DOHH2 (cell line): ENCODE measurements at regions not wholly inside any gene's neighbourhood (a gene's known extent, or its start where the extent isn't known, plus 50 kb on each side); places are given as distances from the start of the nearest gene placed in this dataset.
"Not testable (repeated sequence)": the region's sequence is repeated elsewhere in the genome, so short reads cannot be mapped to it uniquely, and the experiment has no call there.

Source experiments
- CTCF ChIP-seq: fragments of 200-600 bp; sonication (generic); IDR thresholded peaks from one replicate; pipeline ENCODE4 v1.5.1; 2014; ENCODE audit warnings: antibody characterized with exemption, mild to moderate bottlenecking, low read depth, low read length; ENCODE audit not compliant: poor library complexity, severe bottlenecking
- EZH2phosphoT487 ChIP-seq: fragments of 200-600 bp; sonication (generic); IDR thresholded peaks from 2 replicates; pipeline ENCODE4 v1.6.1; 2017; ENCODE audit warnings: borderline replicate concordance, mild to moderate bottlenecking, antibody characterized with exemption, low read length, moderate library complexity, mixed read lengths

- TF ChIP-seq CTCF, EZH2phosphoT487: not testable (repeated sequence)
Measured at GRCh38 chr1:227406332-227406731, 88.0 kb upstream of the CDC42BPA start.
